ENCODE measurements at regions not wholly inside any gene's neighbourhood (a gene's known extent, or its start where the extent isn't known, plus 50 kb on each side); places are given as distances from the start of the nearest gene placed in this dataset.
A peak's percentile ranks its signal among the peaks of the same experiment; 100 is the strongest.

DNA sequence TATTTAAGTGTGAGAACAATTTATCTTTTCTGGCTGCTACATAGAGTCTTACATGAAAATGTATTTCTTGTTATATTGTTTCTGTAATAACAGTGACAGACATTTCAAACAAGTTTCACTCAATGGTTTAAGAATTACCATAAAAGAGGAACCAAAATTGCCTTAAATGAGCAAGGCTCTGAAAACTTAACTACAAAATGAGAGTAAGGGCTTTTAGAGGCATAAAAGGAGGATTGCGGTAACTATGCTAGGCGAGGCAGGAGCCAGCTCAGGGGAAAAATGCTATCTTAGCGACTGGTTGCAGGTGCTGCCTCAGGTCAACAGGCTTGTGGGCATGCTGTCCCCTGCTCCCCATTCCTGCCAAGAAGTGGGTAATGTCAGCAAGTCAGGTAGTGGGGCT is 81.7 kb upstream of the MSI2 start:
- DNase-seq, result no peak

- DNase-seq, result peak; percentile 27
Measured at GRCh38 chr17:57178839-57179238, 77.5 kb upstream of the MSI2 start.

DNA sequence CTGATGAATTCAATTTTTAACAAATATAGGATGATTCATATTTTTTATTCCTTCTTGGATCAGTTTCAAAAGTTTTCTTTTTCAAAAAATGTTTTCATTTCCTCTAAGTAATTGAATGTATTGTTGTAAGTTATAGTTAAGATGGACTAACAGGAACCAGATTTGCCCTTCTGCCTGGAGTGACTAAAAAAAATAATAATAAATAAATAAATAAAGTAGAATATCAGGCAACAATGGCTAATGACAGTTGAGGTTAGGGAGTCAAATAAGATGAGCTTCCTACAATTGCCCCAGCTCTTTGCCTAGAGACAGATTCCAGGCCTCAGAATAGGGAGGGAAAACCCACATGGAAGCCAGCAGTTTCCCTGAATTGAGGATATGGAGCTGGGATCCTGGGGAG is 73.7 kb upstream of the MSI2 start:
- no peak for DNase-seq

- no peak for DNase-seq
Measured at GRCh38 chr17:57186226-57187019, 69.9 kb upstream of the MSI2 start.

DNA sequence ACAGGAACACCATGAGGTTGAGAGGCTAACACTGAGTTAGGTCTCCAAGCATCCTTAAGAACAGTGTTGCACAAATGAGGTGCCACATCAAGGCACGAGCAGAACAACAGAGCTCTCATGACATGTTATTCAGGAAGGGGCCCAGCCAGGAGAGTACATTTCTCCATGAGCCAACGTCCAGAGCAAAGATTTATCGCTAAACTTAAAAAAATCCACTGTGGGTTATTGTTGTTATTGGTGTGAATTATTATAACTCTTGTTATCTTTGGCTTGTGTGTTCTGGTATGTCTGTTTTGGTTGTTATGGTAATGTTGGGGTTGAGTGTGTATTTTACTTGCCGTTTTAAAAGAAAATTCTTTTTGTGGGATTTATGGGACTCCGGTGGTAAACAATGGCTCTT is 68.9 kb upstream of the MSI2 start:
- no peak for DNase-seq

DNA sequence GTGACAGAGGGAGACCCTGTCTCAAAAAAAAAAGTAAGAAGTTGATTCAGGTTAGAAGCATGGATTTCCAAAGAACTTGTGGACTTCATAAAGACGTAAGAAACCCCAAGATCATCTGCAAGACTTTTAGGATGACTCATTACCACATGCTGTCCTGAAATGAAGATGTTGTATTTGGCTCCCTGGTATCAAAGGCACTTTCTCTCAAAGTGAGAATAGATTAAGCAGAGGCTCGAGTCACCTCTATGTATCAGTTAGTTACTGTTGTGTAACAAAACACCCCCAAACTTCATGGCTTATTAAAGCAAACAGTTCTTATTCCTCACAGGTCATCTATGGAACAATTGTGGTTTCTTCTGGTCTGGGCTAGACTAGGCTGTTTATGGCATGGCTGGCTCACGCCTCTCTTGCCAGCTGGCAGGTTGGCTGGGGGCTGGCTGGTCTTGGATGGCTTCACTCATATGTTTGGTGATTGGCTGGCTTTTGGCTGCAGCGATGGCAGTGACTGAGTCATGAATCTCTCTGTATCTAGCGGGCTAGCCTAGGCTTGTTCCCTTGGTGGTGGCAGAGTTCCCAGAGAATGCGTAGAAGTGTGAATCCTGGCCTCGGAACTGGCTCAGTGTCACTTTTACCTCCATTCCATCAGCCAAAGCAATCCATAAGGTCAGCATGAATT is 60.4 kb upstream of the MSI2 start:
- peak; percentile 42 for DNase-seq

DNA sequence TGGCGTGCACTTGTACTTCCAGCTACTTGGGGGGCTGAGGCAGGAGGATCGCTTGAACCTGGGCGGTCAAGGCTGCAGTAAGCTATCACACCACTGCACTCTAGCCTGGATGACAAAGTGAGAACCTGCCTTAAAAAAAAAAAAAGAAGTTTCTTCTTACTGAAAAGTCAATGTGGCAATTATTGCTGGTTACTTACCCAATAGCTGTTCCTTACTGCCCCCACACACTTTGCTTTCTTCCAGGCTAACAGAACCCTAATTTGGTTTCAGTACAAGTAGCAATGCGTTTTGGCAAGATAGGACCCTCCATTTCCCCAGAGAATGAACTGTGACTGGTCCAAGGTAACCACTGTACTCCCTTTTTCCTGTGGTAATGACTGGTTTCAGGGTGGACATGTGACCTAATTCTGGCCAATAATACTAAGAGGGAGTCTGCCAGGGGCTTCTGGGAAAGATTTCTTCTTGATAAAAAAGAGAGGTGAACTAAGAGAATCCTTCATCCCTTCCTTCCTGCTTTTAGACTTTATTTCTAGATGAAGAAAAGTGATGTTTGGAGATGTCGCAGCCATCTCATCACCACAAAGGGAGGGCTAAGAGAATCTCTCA is 58.8 kb upstream of the MSI2 start:
- no peak for DNase-seq

DNA sequence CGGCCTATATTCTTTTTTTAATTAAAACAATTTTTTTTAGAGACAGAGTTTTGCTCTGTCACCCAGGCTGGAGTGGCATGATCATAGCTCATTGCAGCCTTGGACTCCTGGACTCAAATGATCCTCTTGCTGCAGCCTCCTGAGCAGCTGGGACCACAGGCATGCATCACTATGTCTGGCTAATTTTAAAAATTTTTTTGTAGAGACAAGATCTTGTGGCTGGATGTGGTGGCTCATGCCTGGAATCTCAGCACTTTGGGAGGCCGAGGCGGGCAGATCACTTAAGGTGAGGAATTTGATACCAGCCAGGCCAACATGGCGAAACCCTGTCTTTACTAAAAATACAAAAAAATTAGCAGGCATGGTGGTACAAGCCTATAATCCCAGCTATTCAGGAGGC is 54.8 kb upstream of the MSI2 start:
- DNase-seq, result no peak

DNA sequence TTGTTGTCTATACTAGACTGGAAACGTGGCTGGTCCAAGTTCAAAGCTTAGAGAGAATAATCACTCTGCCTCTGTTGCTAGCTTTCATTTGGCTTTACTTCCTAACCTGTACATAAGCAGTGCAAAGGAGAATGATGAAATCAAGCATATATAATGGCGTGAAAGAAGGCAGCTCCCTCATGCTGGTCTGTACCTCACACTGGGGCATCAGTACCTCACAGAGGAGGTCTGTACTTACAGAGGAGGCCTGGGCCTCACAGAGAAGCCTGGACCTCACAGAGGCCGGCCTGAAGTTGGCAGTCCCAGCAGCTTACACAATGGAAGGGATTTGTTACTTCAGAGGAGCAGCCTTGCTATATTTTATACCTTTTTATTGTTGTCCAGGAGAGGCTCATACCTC is 53.3 kb upstream of the MSI2 start:
- no peak for DNase-seq

Data from activated CD4-positive, alpha-beta T cell treated with anti-CD3 and anti-CD28 coated beads, Interleukin-2, Interleukin-6, amounts not matched to agents 100 ng/mL and 50 ng/mL, durations not matched to agents 16 hours and 8 hours (primary cell).